CD4-positive, alpha-beta T cell (primary cell): ENCODE measurements at regions not wholly inside any gene's neighbourhood (a gene's known extent, or its start where the extent isn't known, plus 50 kb on each side); places are given as distances from the start of the nearest gene placed in this dataset.

ENCODE experiments used
- ATAC-seq: fragments of 200-7000 bp; cut with Tn5 transposase; one replicate; pipeline ENCODE4 v1.10.0; 2022; ENCODE audit warnings: mild to moderate bottlenecking; ENCODE audit not compliant: poor library complexity
- CTCF ChIA-PET: fragments of 350-600 bp; sonication (Branson Sonifier 250); formaldehyde crosslinking; loops from one replicate; lab custom pipeline; 2021; ENCODE audit warnings: antibody characterized with exemption, inconsistent platforms; lab: Charles Lee
- POLR2A ChIA-PET: fragments of 350-600 bp; sonication (Branson Sonifier 250); formaldehyde crosslinking; loops from one replicate; lab custom pipeline; 2021; ENCODE audit warnings: antibody characterized with exemption, inconsistent platforms; lab: Charles Lee
- DNase-seq, 14 experiments: peaks; one replicate each; pipeline ENCODE4 v3.0.0-alpha.2; 2013 to 2020; ENCODE audit warnings: mixed read lengths in 2 of 14
- H3K27ac ChIP-seq, 2 donors: one replicate each; pipeline versions ENCODE4 v1.5.1 to v1.7.0; 2013; ENCODE audit warnings: low read length in 2 of 2, low read depth in 1 of 2, mild to moderate bottlenecking in 1 of 2
- H3K27me3 ChIP-seq, 2 experiments: 1 replicate in 1 of 2; 2 replicates in 1 of 2; pipeline versions ENCODE4 v1.6.1 to v1.7.0; 2013; ENCODE audit warnings: low read length in 2 of 2, control low read depth in 1 of 2, mild to moderate bottlenecking in 1 of 2, moderate library complexity in 1 of 2; ENCODE audit not compliant: insufficient read depth in 2 of 2, control insufficient read depth in 1 of 2
- H3K36me3 ChIP-seq: one replicate; pipeline ENCODE4 v1.6.1; 2013; ENCODE audit warnings: low read length, control low read depth; ENCODE audit not compliant: insufficient read depth
- H3K4me1 ChIP-seq: one replicate; pipeline ENCODE4 v1.6.1; 2013; ENCODE audit warnings: low read length, control low read depth; ENCODE audit not compliant: insufficient read depth
- H3K4me3 ChIP-seq: one replicate; pipeline ENCODE4 v1.5.1; 2013; ENCODE audit warnings: mild to moderate bottlenecking, low read length, moderate library complexity
- H3K9me3 ChIP-seq, 2 experiments: 1 replicate in 1 of 2; 2 replicates in 1 of 2; pipeline versions ENCODE4 v1.6.1 to v1.7.0; 2013; ENCODE audit warnings: low read length in 2 of 2, mild to moderate bottlenecking in 2 of 2, control low read depth in 1 of 2, moderate library complexity in 1 of 2; ENCODE audit not compliant: control insufficient read depth in 1 of 2, insufficient read depth in 1 of 2
- H3K27ac Mint-ChIP-seq: one replicate; pipeline ENCODE4 v1.8.0; 2020; ENCODE audit warnings: mixed read lengths
- H3K27me3 Mint-ChIP-seq: one replicate; pipeline ENCODE4 v1.8.0; 2021; ENCODE audit warnings: mixed read lengths
- H3K36me3 Mint-ChIP-seq: one replicate; pipeline ENCODE4 v1.8.0; 2021; ENCODE audit warnings: low read depth, mixed read lengths
- H3K4me1 Mint-ChIP-seq: one replicate; pipeline ENCODE4 v1.8.0; 2021; ENCODE audit warnings: low read depth, mixed read lengths
- H3K4me3 Mint-ChIP-seq: one replicate; pipeline ENCODE4 v1.8.0; 2020; ENCODE audit warnings: mild to moderate bottlenecking, mixed read lengths
- H3K9me3 Mint-ChIP-seq: one replicate; pipeline ENCODE4 v1.8.0; 2020; ENCODE audit warnings: mixed read lengths
- CTCF ChIP-seq: fragments of 200-600 bp; IDR thresholded peaks from one replicate; pipeline ENCODE4 v1.8.0; 2022; ENCODE audit warnings: antibody characterized with exemption, mild to moderate bottlenecking
- intact Hi-C, 2 experiments: fragments of 100-400 bp; cut with DNase I in 1 of 2; cut with micrococcal nuclease in 1 of 2; formaldehyde crosslinking; loops; one replicate each; pipeline versions ENCODE4 v1.15.1 to v1.9.0; 2023 to 2025; cut with DNase I, micrococcal nuclease

GRCh38 chr6:137767465-137767864 is 99.6 kb upstream of the TNFAIP3 start:
- peaks cover 18% of the 10 kb centered on the region for H3K4me1 ChIP-seq
- no peak for DNase-seq
- H3K4me1 Mint-ChIP-seq, result peaks cover 30% of the 10 kb centered on the region
- no peak for TF ChIP-seq CTCF
- no peaks in the 10 kb centered on the region for H3K27me3 Mint-ChIP-seq
- no peak overlapping the region for H3K4me3 Mint-ChIP-seq
- H3K4me3 ChIP-seq, result no peak overlapping the region
- POLR2A ChIA-PET, result no interaction called here
- intact Hi-C loops, result loop anchor here in 1 of 2 experiments (5.0 kb wide), 1 partner anchor 40 kb away; no protein-coding TSS in a partner anchor
- no peaks in the 10 kb centered on the region for H3K9me3 ChIP-seq
- no peak for ATAC-seq
- H3K27me3 ChIP-seq, result no peaks in the 10 kb centered on the region
- H3K27ac ChIP-seq, result peak overlapping the region in 1 of 2 donors; percentile 47
- H3K27ac Mint-ChIP-seq, result peak overlapping the region; percentile 73
- no peaks in the 10 kb centered on the region for H3K36me3 ChIP-seq
- H3K36me3 Mint-ChIP-seq, result no peaks in the 10 kb centered on the region
- CTCF ChIA-PET, result no interaction called here
- H3K9me3 Mint-ChIP-seq, result no peaks in the 10 kb centered on the region

GRCh38 chr6:137767911-137768690 is 99.0 kb upstream of the TNFAIP3 start:
- Mint-ChIP-seq H3K9me3 (no peaks in the 10 kb centered on the region), H3K4me3 (peak overlapping the region; percentile 72), H3K27me3 (no peaks in the 10 kb centered on the region), H3K4me1 (peaks cover 26% of the 10 kb centered on the region), H3K27ac (peak overlapping the region; percentile 73), H3K36me3 (no peaks in the 10 kb centered on the region)
- Histone ChIP-seq H3K4me3 (no peak overlapping the region), H3K27ac (peak overlapping the region; percentile 44 to 47), H3K36me3 (no peaks in the 10 kb centered on the region), H3K9me3 (no peaks in the 10 kb centered on the region), H3K4me1 (peaks cover 15% of the 10 kb centered on the region), H3K27me3 (no peaks in the 10 kb centered on the region)
- no peak for TF ChIP-seq CTCF
- ATAC-seq (peak; percentile 73), DNase-seq (peak in 3 of 14 experiments; percentile 49 to 64 (median 54))
- ChIA-PET POLR2A (interaction anchor here (0.5 kb wide), 1 partner anchor 100 kb away, joined by 3 read pairs; no protein-coding TSS in a partner anchor), CTCF (no interaction called here)
- intact Hi-C loops, result loop anchor here in 1 of 2 experiments (5.0 kb wide), 1 partner anchor 41 kb away; no protein-coding TSS in a partner anchor

GRCh38 chr6:137768935-137769334 is 98.1 kb upstream of the TNFAIP3 start:
- Mint-ChIP-seq H3K27me3 (no peaks in the 10 kb centered on the region), H3K36me3 (no peaks in the 10 kb centered on the region), H3K4me1 (peaks cover 26% of the 10 kb centered on the region), H3K27ac (peak overlapping the region; percentile 73), H3K9me3 (no peaks in the 10 kb centered on the region), H3K4me3 (no peak overlapping the region)
- no peak for DNase-seq
- Histone ChIP-seq H3K4me1 (peaks cover 15% of the 10 kb centered on the region), H3K27me3 (no peaks in the 10 kb centered on the region), H3K27ac (peak overlapping the region in 1 of 2 donors; percentile 47), H3K4me3 (no peak overlapping the region), H3K9me3 (no peaks in the 10 kb centered on the region), H3K36me3 (no peaks in the 10 kb centered on the region)
- intact Hi-C loops, result loop anchor here in 1 of 2 experiments (5.0 kb wide), 1 partner anchor 42 kb away; no protein-coding TSS in a partner anchor
- CTCF ChIA-PET, result no interaction called here
- no peak for TF ChIP-seq CTCF
- POLR2A ChIA-PET, result no interaction called here
- ATAC-seq, result no peak
